GM12891 (cell line): ENCODE measurements at regions not wholly inside any gene's neighbourhood (a gene's known extent, or its start where the extent isn't known, plus 50 kb on each side); places are given as distances from the start of the nearest gene placed in this dataset.

Experiments used
- PAX5 ChIP-seq: IDR thresholded peaks from 2 replicates; pipeline ENCODE4 v1.6.1; 2011; ENCODE audit warnings: low read length, moderate library complexity, mild to moderate bottlenecking; ENCODE audit not compliant: insufficient read depth, severe bottlenecking
- POLR2A ChIP-seq: IDR thresholded peaks from 2 replicates; pipeline ENCODE4 v1.6.1; 2011; ENCODE audit warnings: low read depth, low read length, control low read depth
- POLR2AphosphoS5 ChIP-seq: IDR thresholded peaks from 2 replicates; pipeline ENCODE4 v1.6.1; 2011; ENCODE audit warnings: low read depth, low read length, control low read depth
- POU2F2 ChIP-seq: IDR thresholded peaks from 2 replicates; pipeline ENCODE4 v1.6.1; 2011; ENCODE audit warnings: low read depth, mild to moderate bottlenecking, control low read depth, low read length, moderate library complexity
- SPI1 ChIP-seq: IDR thresholded peaks from 2 replicates; pipeline ENCODE4 v1.6.1; 2011; ENCODE audit warnings: low read depth, low read length, control low read depth
- TAF1 ChIP-seq: IDR thresholded peaks from 2 replicates; pipeline ENCODE4 v1.6.1; 2011; ENCODE audit warnings: low read depth, low read length, control low read depth

DNA sequence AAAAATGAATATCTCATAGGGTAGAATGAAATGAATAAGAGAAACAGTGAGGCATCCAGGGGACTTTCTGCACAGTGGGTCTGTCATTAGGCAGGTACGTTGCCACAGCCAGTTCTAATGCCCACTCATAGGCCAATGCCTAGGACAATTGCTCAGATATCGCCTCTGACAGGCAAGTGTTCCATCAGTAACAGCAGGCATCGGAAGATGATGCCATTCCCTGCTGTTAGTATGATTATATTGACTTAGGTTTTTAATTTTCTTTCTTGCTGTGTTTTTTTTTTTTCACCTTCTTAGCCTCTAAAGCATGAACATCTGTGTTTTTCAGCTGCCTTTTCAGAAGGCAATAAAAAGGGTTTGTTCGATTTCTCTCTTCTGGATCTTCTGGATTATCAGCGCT, 90.7 kb downstream of the PRL start:
- TF ChIP-seq POLR2AphosphoS5 (no peak), POLR2A (no peak), TAF1 (no peak), PAX5 (no peak), SPI1 (no peak), POU2F2 (no peak)
